ENCODE measurements at regions not wholly inside any gene's neighbourhood (a gene's known extent, or its start where the extent isn't known, plus 50 kb on each side); places are given as distances from the start of the nearest gene placed in this dataset.

GRCh38 chr6:130715058-130715457 is 112.1 kb upstream of the SMLR1 start:
- Histone ChIP-seq H3K9me3 (ENCODE audit: control insufficient read depth, insufficient read depth, low read depth, low read length) (no peaks in the 10 kb centered on the region), H3K36me3 (ENCODE audit: control insufficient read depth, insufficient read depth, low read length) (no peaks in the 10 kb centered on the region), H3K27me3 (ENCODE audit: control insufficient read depth, insufficient read depth, low read length) (no peaks in the 10 kb centered on the region), H3K4me1 (ENCODE audit: control insufficient read depth, insufficient read depth, low read length) (no peaks in the 10 kb centered on the region), H3K27ac (ENCODE audit: low read length) (no peak overlapping the region), H3K4me3 (ENCODE audit: low read depth in 2 of 2, low read length in 2 of 2) (no peak overlapping the region)
- no TSS peak for BruUV-seq (replicated peaks)
- ChIA-PET POLR2A (interaction anchor here (0.6 kb wide), 1 partner anchor 15 kb away, joined by 5 read pairs; no protein-coding TSS in a partner anchor), CTCF (no interaction called here)
- intact Hi-C loops (cut with micrococcal nuclease; ENCODE audit: unreplicated experiment): no loop called here
- DNase-seq (ENCODE audit: low read depth, low spot score) (no peak), ATAC-seq (no peak)
- in situ Hi-C loops (cut with HindIII; ENCODE audit: low pct_unique_long_range_greater_than_20kb, low sequenced_read_pairs): no loop called here
- TF ChIP-seq TCF7L2 (IDR thresholded peaks at IDR 0.05; ENCODE audit: low read depth, low read length) (no peak), POLR2AphosphoS5 (IDR thresholded peaks at IDR 0.05; ENCODE audit: low read depth, low read length) (no peak), CTCF (IDR thresholded peaks at IDR 0.05) (no peak), SIN3A (IDR thresholded peaks at IDR 0.05; ENCODE audit: borderline replicate concordance, insufficient read depth, low read depth, low read length) (no peak)
- TF ChIP-seq, protein P1, sequence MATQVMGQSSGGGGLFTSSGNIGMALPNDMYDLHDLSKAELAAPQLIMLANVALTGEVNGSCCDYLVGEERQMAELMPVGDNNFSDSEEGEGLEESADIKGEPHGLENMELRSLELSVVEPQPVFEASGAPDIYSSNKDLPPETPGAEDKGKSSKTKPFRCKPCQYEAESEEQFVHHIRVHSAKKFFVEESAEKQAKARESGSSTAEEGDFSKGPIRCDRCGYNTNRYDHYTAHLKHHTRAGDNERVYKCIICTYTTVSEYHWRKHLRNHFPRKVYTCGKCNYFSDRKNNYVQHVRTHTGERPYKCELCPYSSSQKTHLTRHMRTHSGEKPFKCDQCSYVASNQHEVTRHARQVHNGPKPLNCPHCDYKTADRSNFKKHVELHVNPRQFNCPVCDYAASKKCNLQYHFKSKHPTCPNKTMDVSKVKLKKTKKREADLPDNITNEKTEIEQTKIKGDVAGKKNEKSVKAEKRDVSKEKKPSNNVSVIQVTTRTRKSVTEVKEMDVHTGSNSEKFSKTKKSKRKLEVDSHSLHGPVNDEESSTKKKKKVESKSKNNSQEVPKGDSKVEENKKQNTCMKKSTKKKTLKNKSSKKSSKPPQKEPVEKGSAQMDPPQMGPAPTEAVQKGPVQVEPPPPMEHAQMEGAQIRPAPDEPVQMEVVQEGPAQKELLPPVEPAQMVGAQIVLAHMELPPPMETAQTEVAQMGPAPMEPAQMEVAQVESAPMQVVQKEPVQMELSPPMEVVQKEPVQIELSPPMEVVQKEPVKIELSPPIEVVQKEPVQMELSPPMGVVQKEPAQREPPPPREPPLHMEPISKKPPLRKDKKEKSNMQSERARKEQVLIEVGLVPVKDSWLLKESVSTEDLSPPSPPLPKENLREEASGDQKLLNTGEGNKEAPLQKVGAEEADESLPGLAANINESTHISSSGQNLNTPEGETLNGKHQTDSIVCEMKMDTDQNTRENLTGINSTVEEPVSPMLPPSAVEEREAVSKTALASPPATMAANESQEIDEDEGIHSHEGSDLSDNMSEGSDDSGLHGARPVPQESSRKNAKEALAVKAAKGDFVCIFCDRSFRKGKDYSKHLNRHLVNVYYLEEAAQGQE (IDR thresholded peaks at IDR 0.05; ENCODE audit: insufficient read depth in 1 of 2, low read depth in 2 of 2, low read length in 1 of 2): no peak

- no TSS peak for BruUV-seq (replicated peaks)
Measured at GRCh38 chr6:130716466-130716865, 110.7 kb upstream of the SMLR1 start.

More at GRCh38 chr6:130716466-130716865, 110.7 kb upstream of the SMLR1 start:
- ChIA-PET POLR2A (no interaction called here), CTCF (no interaction called here)
- intact Hi-C loops (cut with micrococcal nuclease; ENCODE audit: unreplicated experiment) (no loop called here), in situ Hi-C loops (cut with HindIII; ENCODE audit: low pct_unique_long_range_greater_than_20kb, low sequenced_read_pairs) (no loop called here)
- Histone ChIP-seq H3K9me3 (ENCODE audit: control insufficient read depth, insufficient read depth, low read depth, low read length) (no peaks in the 10 kb centered on the region), H3K27me3 (ENCODE audit: control insufficient read depth, insufficient read depth, low read length) (no peaks in the 10 kb centered on the region), H3K36me3 (ENCODE audit: control insufficient read depth, insufficient read depth, low read length) (no peaks in the 10 kb centered on the region), H3K4me3 (ENCODE audit: low read depth in 2 of 2, low read length in 2 of 2) (no peak overlapping the region), H3K4me1 (ENCODE audit: control insufficient read depth, insufficient read depth, low read length) (no peaks in the 10 kb centered on the region), H3K27ac (ENCODE audit: low read length) (no peak overlapping the region)
- TF ChIP-seq, protein P1 (IDR thresholded peaks at IDR 0.05; ENCODE audit: insufficient read depth in 1 of 2, low read depth in 2 of 2, low read length in 1 of 2): no peak
- no peak for TF ChIP-seq CTCF (IDR thresholded peaks at IDR 0.05)
- TF ChIP-seq TCF7L2 (IDR thresholded peaks at IDR 0.05; ENCODE audit: low read depth, low read length): no peak
- no peak for TF ChIP-seq SIN3A (IDR thresholded peaks at IDR 0.05; ENCODE audit: borderline replicate concordance, insufficient read depth, low read depth, low read length)
- TF ChIP-seq POLR2AphosphoS5 (IDR thresholded peaks at IDR 0.05; ENCODE audit: low read depth, low read length): no peak
- ATAC-seq (no peak), DNase-seq (ENCODE audit: low read depth, low spot score) (no peak)
